ENCODE measurements at regions not wholly inside any gene's neighbourhood (a gene's known extent, or its start where the extent isn't known, plus 50 kb on each side); places are given as distances from the start of the nearest gene placed in this dataset.

GRCh38 chr2:221211653-221212052 lies 360.5 kb downstream of the EPHA4 start:
- DNase-seq (ENCODE audit: low spot score) = no peak
- in situ Hi-C loops (cut with HindIII; ENCODE audit: low sequenced_read_pairs) = no loop called here

DNA sequence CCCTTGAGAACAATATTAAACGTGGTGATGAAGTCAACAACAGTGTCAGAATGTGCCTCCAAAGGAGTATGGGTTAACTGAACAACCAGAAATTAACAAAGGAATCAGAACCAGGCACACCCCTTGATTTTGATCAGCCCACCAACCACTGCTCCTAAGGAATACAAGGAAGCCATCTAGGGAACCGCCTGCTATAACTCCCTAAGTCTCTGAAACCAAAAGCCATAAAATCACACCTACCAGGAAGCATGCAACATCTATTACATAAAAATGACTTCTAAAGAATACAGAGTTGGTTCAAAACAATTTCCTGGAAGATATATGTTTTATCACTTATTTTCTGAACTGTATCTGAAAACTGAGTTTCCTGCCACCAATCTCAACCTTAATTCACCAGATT lies 360.0 kb downstream of the EPHA4 start:
- in situ Hi-C loops (cut with HindIII; ENCODE audit: low sequenced_read_pairs) = no loop called here
- no peak for DNase-seq (ENCODE audit: low spot score)

DNA sequence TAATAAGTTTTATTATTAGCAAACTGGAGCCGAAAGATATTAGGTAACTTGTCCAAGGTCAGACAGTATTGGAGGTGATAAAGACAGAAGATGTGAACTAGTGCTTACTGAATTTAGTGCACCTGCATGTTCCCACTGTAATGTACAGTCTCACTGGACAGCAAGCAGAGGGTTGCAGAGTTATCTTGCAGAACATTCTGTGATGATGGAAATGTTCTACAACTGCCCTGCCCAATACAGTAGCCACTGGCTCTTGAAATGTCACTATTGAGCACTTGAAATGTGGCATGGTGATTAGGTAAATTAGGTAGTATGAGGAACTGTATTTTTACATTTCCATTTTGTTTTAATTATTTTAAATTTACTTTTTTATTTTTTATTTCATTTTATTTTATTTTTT lies 356.6 kb downstream of the EPHA4 start:
- in situ Hi-C loops (cut with HindIII; ENCODE audit: low sequenced_read_pairs) = no loop called here
- DNase-seq (ENCODE audit: low spot score) = no peak

DNA sequence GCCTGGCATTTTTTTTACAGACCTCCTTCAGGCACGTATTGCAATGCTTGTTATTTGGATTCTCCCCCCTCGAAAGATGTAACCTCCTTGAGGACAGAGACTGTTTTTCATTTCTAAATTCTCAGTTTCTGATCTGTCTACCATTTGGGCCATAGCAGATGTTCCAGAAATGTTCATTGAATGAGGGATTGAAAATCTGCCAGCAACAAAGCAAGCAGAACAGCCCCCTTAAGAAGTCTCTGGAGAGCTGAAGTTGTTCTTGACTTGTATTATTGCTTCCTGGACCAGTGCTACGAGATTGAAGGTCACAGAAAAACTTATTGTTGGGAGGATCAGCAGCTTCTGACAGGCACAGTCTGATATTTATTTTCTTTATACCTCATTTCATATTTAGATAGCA lies 355.5 kb downstream of the EPHA4 start:
- no peak for DNase-seq (ENCODE audit: low spot score)
- in situ Hi-C loops (cut with HindIII; ENCODE audit: low sequenced_read_pairs) = no loop called here

DNA sequence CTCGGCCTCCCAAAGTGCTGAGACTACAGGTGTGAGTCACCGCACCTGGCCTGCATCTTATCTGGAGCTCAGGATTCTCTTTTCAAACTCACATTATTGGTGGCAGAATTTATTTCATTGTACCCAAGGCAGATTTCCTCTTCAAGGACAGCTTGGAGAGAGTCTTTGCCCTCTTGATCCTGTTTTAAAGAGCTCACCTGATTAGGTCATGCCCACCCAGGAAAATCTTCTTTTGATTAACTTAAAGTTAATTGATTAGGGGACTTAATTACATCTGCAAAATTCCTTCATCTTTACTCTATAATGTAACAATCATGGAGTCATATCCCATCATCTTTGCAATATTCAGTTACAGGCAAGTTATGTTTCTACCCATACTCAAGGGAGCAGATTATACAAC lies 346.4 kb downstream of the EPHA4 start:
- no peak for DNase-seq (ENCODE audit: low spot score)
- in situ Hi-C loops (cut with HindIII; ENCODE audit: low sequenced_read_pairs) = no loop called here

- in situ Hi-C loops (cut with HindIII; ENCODE audit: low sequenced_read_pairs) = no loop called here
- DNase-seq (ENCODE audit: low spot score) = no peak
Observed at GRCh38 chr2:221228214-221228769, 343.8 kb downstream of the EPHA4 start.

DNA sequence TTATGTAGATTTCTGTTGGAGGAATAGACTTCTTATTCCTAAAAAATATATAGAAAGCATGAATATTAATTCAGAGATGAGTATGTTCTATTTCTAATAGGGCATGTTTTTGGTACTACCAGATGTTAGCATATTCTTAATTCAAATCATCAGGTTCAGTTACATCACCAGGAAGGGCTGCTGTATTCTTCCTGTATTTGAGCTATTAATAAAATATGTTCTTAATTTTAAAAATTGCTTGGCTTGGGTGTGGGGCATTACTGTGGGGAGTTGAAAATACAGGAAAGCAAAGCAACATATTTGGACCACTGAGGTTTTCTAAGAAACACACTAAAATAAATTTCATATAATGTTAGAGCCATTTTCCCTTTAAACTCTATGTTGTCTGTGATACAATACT lies 343.0 kb downstream of the EPHA4 start:
- in situ Hi-C loops (cut with HindIII; ENCODE audit: low sequenced_read_pairs) = no loop called here
- DNase-seq (ENCODE audit: low spot score) = no peak

DNA sequence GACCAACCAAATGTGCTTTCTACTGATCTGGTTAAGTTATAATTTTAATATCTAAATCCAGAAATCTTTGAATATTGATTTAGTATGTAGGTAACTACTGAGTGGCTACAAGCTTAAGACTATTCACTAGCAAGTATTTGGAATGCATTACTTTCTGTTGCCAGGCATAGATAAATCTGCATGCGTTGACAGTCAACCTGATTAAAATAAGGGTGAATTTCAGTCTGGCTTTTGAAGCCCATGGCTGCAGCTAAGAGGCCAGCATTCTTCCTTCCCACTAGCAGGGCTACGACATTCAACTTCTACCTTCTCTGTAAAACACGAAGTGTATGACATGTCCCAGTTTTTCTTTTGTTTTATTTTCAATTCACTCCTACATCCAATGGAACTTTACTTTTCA lies 340.6 kb downstream of the EPHA4 start:
- no peak for DNase-seq (ENCODE audit: low spot score)
- in situ Hi-C loops (cut with HindIII; ENCODE audit: low sequenced_read_pairs) = no loop called here

GRCh38 chr2:221235941-221236340 lies 336.2 kb downstream of the EPHA4 start:
- DNase-seq (ENCODE audit: low spot score) = no peak
- in situ Hi-C loops (cut with HindIII; ENCODE audit: low sequenced_read_pairs) = no loop called here

GRCh38 chr2:221241072-221241471 lies 331.0 kb downstream of the EPHA4 start:
- no peak for DNase-seq (ENCODE audit: low spot score)
- in situ Hi-C loops (cut with HindIII; ENCODE audit: low sequenced_read_pairs) = no loop called here

GRCh38 chr2:221243771-221244170 lies 328.3 kb downstream of the EPHA4 start:
- DNase-seq (ENCODE audit: low spot score) = no peak
- in situ Hi-C loops (cut with HindIII; ENCODE audit: low sequenced_read_pairs) = no loop called here

GRCh38 chr2:221245045-221245444 lies 327.1 kb downstream of the EPHA4 start:
- no peak for DNase-seq (ENCODE audit: low spot score)
- in situ Hi-C loops (cut with HindIII; ENCODE audit: low sequenced_read_pairs) = no loop called here

DNA sequence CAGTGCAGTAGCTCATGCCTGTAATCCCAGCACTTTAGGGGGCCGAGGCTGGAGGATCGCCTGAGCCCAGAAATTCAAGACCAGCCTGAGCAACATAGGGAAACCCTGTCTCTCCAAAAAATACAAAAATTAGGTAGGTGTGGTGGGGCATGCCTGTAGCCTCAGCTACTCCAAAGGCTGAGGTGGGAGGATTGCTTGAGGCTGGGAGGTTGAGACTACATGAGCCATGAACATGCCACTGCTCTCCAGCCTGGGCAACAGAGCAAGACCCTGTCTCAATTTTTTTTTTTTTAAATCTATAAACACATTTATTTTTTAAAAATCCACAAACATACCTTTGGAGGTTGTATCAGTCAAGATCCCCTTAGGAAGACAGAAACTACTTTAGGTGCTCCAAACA lies 326.3 kb downstream of the EPHA4 start:
- in situ Hi-C loops (cut with HindIII; ENCODE audit: low sequenced_read_pairs) = no loop called here

DNA sequence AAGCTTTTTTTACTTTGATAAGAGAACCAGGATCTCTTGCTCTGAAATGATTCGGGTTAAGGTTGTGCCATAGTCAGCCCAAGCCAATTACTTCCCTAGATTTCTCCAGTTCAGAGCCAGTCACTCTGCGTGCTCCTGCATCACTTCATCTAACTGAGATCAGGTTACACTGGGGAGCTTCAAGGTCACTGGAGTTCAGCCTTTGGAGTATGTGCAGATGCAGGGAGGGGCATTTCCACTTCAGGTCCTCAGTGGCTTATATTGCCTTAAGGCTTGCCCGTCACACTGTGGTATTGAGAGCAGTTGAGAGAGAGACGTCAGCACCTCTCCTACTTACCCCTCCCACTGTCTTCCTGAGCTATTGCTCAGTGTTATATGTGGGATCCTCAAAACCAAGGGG lies 317.8 kb downstream of the EPHA4 start:
- DNase-seq (ENCODE audit: low spot score) = no peak
- in situ Hi-C loops (cut with HindIII; ENCODE audit: low sequenced_read_pairs) = no loop called here

More for the DNA sequence above, 326.3 kb downstream of the EPHA4 start:
- DNase-seq (ENCODE audit: low spot score) = no peak

DNA sequence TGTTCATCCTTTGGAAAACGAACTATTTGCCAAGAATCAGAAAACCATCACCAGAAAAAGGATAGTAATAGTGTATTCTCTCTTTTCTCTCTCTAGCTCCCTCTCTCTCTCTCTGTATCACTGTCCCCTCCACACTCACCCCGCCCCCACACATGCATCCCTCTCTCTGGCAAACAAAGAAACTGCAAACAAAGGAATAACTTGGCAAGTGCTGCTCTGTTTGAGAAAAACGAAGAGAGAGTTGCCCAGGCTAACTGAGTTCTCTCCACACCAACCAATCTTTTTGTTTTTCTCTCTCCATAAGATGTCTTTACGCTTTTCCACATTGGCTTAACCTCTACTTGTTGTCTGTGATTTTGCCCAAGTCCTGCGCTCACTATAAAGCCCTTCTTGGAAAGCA lies 316.2 kb downstream of the EPHA4 start:
- no peak for DNase-seq (ENCODE audit: low spot score)
- in situ Hi-C loops (cut with HindIII; ENCODE audit: low sequenced_read_pairs) = no loop called here

DNA sequence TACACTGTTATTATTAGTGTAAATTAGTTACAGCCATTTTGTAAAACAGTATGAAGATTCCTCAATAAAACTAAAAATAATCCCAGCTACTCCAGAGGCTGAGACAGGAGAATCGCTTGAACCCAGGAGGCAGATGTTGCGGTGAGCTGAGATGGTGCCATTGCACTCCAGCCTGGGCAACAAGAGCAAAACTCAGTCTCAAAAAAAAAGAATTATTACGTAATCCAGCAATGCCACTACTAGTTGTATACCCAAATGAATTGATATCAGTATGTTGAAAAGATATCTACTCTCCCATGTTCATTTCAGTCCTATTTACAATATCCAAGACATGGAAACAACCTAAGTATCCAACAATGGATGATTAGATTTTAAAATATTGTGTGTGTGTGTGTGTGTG lies 313.6 kb downstream of the EPHA4 start:
- DNase-seq (ENCODE audit: low spot score) = no peak
- in situ Hi-C loops (cut with HindIII; ENCODE audit: low sequenced_read_pairs) = no loop called here

DNA sequence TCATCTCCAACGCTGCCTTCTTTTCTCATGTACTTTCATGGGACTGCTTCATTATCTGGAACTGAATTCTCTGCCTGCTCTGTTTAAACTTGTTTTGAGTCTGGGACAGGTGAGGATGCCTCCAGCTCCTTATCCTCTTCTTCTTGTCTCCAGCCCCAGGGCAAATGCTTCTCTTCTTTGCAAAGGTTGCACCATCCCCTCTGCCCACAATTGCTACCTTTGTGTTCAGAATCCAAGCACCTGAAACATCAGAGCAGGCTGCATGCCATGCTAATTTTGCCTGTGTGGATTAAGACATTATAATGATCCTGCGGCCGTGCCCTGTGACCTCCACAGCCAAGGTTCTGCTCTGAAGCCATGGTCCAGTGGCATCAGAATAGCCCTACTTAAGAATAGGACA lies 309.5 kb downstream of the EPHA4 start:
- DNase-seq (ENCODE audit: low spot score) = no peak
- in situ Hi-C loops (cut with HindIII; ENCODE audit: low sequenced_read_pairs) = no loop called here

DNA sequence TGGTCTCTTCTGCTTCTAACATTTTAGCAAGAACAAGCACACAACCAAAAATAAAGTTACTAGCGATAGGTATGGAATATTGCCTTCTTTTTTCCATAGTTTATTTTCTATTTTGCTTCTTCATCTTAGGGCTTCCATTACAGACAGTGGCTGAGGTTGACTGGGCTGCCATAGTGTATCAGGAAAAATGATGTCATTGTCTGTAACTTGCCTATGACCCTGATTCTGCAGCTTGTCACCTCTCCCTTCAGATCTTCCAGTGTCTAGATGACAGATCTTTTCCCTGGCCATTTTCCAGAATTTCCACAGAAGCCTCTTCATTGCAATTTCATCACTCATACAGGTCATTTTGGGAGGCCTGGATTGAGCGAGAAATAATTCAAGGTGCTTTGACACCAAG lies 308.5 kb downstream of the EPHA4 start:
- in situ Hi-C loops (cut with HindIII; ENCODE audit: low sequenced_read_pairs) = no loop called here
- no peak for DNase-seq (ENCODE audit: low spot score)

GRCh38 chr2:221264318-221264717 lies 307.8 kb downstream of the EPHA4 start:
- in situ Hi-C loops (cut with HindIII; ENCODE audit: low sequenced_read_pairs) = no loop called here
- no peak for DNase-seq (ENCODE audit: low spot score)

GRCh38 chr2:221267773-221268425 lies 304.2 kb downstream of the EPHA4 start:
- DNase-seq (ENCODE audit: low spot score) = no peak
- in situ Hi-C loops (cut with HindIII; ENCODE audit: low sequenced_read_pairs) = no loop called here

GRCh38 chr2:221268631-221269030 lies 303.5 kb downstream of the EPHA4 start:
- in situ Hi-C loops (cut with HindIII; ENCODE audit: low sequenced_read_pairs) = no loop called here
- no peak for DNase-seq (ENCODE audit: low spot score)

Data from G401 (cell line).